Neural crest cell (in vitro differentiated cells): ENCODE measurements at regions not wholly inside any gene's neighbourhood (a gene's known extent, or its start where the extent isn't known, plus 50 kb on each side); places are given as distances from the start of the nearest gene placed in this dataset.

Experiments
- DNase-seq: peaks from one replicate; pipeline ENCODE4 v3.0.0; 2021; ENCODE audit warnings: low read depth, mixed read lengths, low spot score
- H3K27ac Mint-ChIP-seq: one replicate; pipeline ENCODE4 v1.8.0; 2021; ENCODE audit warnings: mild to moderate bottlenecking, mixed read lengths; ENCODE audit not compliant: unreplicated experiment
- H3K27me3 Mint-ChIP-seq: 2 replicates; pipeline ENCODE4 v1.8.0; 2021; ENCODE audit warnings: low read depth, mild to moderate bottlenecking, mixed read lengths
- H3K36me3 Mint-ChIP-seq: 2 replicates; pipeline ENCODE4 v1.8.0; 2021; ENCODE audit warnings: low read depth, mild to moderate bottlenecking, mixed read lengths
- H3K4me1 Mint-ChIP-seq: 2 replicates; pipeline ENCODE4 v1.8.0; 2021; ENCODE audit warnings: mixed read lengths
- H3K4me3 Mint-ChIP-seq: one replicate; pipeline ENCODE4 v1.8.0; 2021; ENCODE audit warnings: mild to moderate bottlenecking, mixed read lengths
- H3K9me3 Mint-ChIP-seq: 2 replicates; pipeline ENCODE4 v1.8.0; 2021; ENCODE audit warnings: mixed read lengths
- TF ChIP-seq, protein P1 (sequence below): fragments of 200-600 bp; sonication (generic); conservative IDR thresholded peaks from 2 replicates; pipeline ENCODE4 v1.5.0; 2021; ENCODE audit warnings: antibody characterized with exemption, mild to moderate bottlenecking

- Mint-ChIP-seq H3K9me3 (no peaks in the 10 kb centered on the region), H3K27me3 (peaks cover 5% of the 10 kb centered on the region), H3K4me3 (no peak overlapping the region), H3K36me3 (no peaks in the 10 kb centered on the region), H3K27ac (no peak overlapping the region), H3K4me1 (no peaks in the 10 kb centered on the region)
- TF ChIP-seq, protein P1, sequence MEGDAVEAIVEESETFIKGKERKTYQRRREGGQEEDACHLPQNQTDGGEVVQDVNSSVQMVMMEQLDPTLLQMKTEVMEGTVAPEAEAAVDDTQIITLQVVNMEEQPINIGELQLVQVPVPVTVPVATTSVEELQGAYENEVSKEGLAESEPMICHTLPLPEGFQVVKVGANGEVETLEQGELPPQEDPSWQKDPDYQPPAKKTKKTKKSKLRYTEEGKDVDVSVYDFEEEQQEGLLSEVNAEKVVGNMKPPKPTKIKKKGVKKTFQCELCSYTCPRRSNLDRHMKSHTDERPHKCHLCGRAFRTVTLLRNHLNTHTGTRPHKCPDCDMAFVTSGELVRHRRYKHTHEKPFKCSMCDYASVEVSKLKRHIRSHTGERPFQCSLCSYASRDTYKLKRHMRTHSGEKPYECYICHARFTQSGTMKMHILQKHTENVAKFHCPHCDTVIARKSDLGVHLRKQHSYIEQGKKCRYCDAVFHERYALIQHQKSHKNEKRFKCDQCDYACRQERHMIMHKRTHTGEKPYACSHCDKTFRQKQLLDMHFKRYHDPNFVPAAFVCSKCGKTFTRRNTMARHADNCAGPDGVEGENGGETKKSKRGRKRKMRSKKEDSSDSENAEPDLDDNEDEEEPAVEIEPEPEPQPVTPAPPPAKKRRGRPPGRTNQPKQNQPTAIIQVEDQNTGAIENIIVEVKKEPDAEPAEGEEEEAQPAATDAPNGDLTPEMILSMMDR, result no peak
- DNase-seq, result no peak
Observed at GRCh38 chr6:109221543-109222195, 126.4 kb downstream of the CEP57L1 start.
